Uterus (tissue), 3 donors: ENCODE measurements at regions not wholly inside any gene's neighbourhood (a gene's known extent, or its start where the extent isn't known, plus 50 kb on each side); places are given as distances from the start of the nearest gene placed in this dataset.

Experiments
- DNase-seq, 2 donors: peaks; one replicate each; pipeline ENCODE4 v3.0.0-alpha.2; 2019 to 2020
- H3K27ac ChIP-seq, 2 donors: fragments of 200-600 bp; sonication (generic); 1 replicate in 1 of 2; 2 replicates in 1 of 2; pipeline ENCODE4 v1.5.1; 2016 to 2018
- H3K27me3 ChIP-seq, 2 donors: fragments of 200-600 bp; sonication (generic); one replicate each; pipeline ENCODE4 v1.5.1; 2018 to 2019; ENCODE audit warnings: control low read depth in 1 of 2
- H3K36me3 ChIP-seq, 2 donors: fragments of 200-600 bp; sonication (generic); one replicate each; pipeline ENCODE4 v1.5.1; 2019; ENCODE audit warnings: control low read depth in 1 of 2
- H3K4me1 ChIP-seq, 2 donors: fragments of 200-600 bp; sonication (generic); one replicate each; pipeline ENCODE4 v1.5.1; 2018 to 2019; ENCODE audit warnings: control low read depth in 1 of 2
- H3K4me3 ChIP-seq, 2 donors: fragments of 200-600 bp; sonication (generic); 1 replicate in 1 of 2; 2 replicates in 1 of 2; pipeline ENCODE4 v1.5.1; 2018 to 2019; ENCODE audit warnings: mild to moderate bottlenecking in 1 of 2
- H3K9me3 ChIP-seq, 2 donors: fragments of 200-600 bp; sonication (generic); one replicate each; pipeline ENCODE4 v1.5.1; 2019; ENCODE audit warnings: control low read depth in 1 of 2
- CTCF ChIP-seq, 4 experiments: fragments of 200-600 bp in 2 of 4; fragments of 450-650 bp in 2 of 4; sonication (generic) in 2 of 4; IDR thresholded peaks; one replicate each; pipeline ENCODE4 v1.5.1; 2016 to 2019; ENCODE audit warnings: antibody characterized with exemption in 4 of 4, mild to moderate bottlenecking in 2 of 4, moderate library complexity in 1 of 4
- POLR2A ChIP-seq, 2 donors: fragments of 450-650 bp; IDR thresholded peaks; one replicate each; pipeline ENCODE4 v1.6.1; 2016; ENCODE audit warnings: antibody characterized with exemption in 2 of 2, mild to moderate bottlenecking in 1 of 2, moderate library complexity in 1 of 2
- intact Hi-C: fragments of 100-400 bp; cut with DNase I; formaldehyde crosslinking; loops from one replicate; pipeline ENCODE4 v1.15.1; 2023; ENCODE audit warnings: low total_unique reads
- donor health status: DM: yes; HTN: yes; CAD: no.

- no peaks in the 10 kb centered on the region for H3K36me3 ChIP-seq
- H3K27me3 ChIP-seq, result no peaks in the 10 kb centered on the region
- peak in 1 of 2 donors; percentile 13 for DNase-seq
- H3K4me1 ChIP-seq, result peaks cover 12 to 17% of the 10 kb centered on the region in 2 donors
- TF ChIP-seq POLR2A (IDR thresholded peaks at IDR 0.05) (no peak), CTCF (IDR thresholded peaks at IDR 0.05) (no peak)
- H3K9me3 ChIP-seq, result no peaks in the 10 kb centered on the region
- H3K4me3 ChIP-seq, result no peak overlapping the region
- intact Hi-C loops, result no loop called here
- no peak overlapping the region for H3K27ac ChIP-seq
These were observed 60.4 kb downstream of the IRF2BP2 start for GRCh38 chr1:234549447-234550021.

GRCh38 chr1:234546890-234547788, 62.8 kb downstream of the IRF2BP2 start:
- H3K27ac ChIP-seq, result peak overlapping the region; percentile 85 to 93
- intact Hi-C loops, result no loop called here
- no peak for TF ChIP-seq POLR2A (IDR thresholded peaks at IDR 0.05)
- no peak for TF ChIP-seq CTCF (IDR thresholded peaks at IDR 0.05)
- no peak overlapping the region for H3K4me3 ChIP-seq
- peaks cover 25 to 29% of the 10 kb centered on the region in 2 donors for H3K4me1 ChIP-seq
- no peaks in the 10 kb centered on the region for H3K36me3 ChIP-seq
- H3K9me3 ChIP-seq, result no peaks in the 10 kb centered on the region
- DNase-seq, result peak in 1 of 2 donors; percentile 6
- H3K27me3 ChIP-seq, result no peaks in the 10 kb centered on the region

DNA sequence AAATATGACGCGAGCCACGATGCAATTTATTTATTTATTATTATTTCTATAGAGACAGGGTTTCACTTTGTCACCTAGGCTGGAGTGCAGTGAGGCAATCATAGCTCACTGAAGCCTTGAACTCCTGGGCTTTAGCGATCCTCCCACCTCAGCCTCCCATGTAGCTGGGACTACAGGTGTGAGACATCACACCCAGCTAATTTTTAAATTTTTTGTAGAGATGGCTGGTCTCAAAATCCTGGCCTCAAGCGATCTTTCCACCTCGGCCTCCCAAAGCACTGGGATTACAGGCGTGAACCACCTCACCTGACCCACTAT, 63.6 kb downstream of the IRF2BP2 start:
- Histone ChIP-seq H3K4me1 (peaks cover 25 to 33% of the 10 kb centered on the region in 2 donors), H3K27me3 (no peaks in the 10 kb centered on the region), H3K27ac (peak overlapping the region; percentile 85 to 93), H3K4me3 (no peak overlapping the region), H3K36me3 (no peaks in the 10 kb centered on the region), H3K9me3 (no peaks in the 10 kb centered on the region)
- DNase-seq, result no peak
- intact Hi-C loops, result no loop called here
- no peak for TF ChIP-seq CTCF (IDR thresholded peaks at IDR 0.05)
- no peak for TF ChIP-seq POLR2A (IDR thresholded peaks at IDR 0.05)

- TF ChIP-seq POLR2A (IDR thresholded peaks at IDR 0.05) (no peak), CTCF (IDR thresholded peaks at IDR 0.05) (no peak)
- Histone ChIP-seq H3K27ac (peak overlapping the region; percentile 85 to 93), H3K4me3 (no peak overlapping the region), H3K27me3 (no peaks in the 10 kb centered on the region), H3K4me1 (peaks cover 25 to 38% of the 10 kb centered on the region in 2 donors), H3K9me3 (no peaks in the 10 kb centered on the region), H3K36me3 (no peaks in the 10 kb centered on the region)
- DNase-seq, result peak in 1 of 2 donors; percentile 17
- intact Hi-C loops, result no loop called here
These were observed 64.2 kb downstream of the IRF2BP2 start for GRCh38 chr1:234545517-234546386.
